HS-27A (cell line): ENCODE measurements at regions not wholly inside any gene's neighbourhood (a gene's known extent, or its start where the extent isn't known, plus 50 kb on each side); places are given as distances from the start of the nearest gene placed in this dataset.
"Not testable (repeated sequence)": the region's sequence is repeated elsewhere in the genome, so short reads cannot be mapped to it uniquely, and the experiment has no call there.

Source experiments
- DNase-seq: peaks from one replicate; pipeline ENCODE4 v3.0.0-alpha.2; 2012; ENCODE audit warnings: low read depth, missing footprints

DNA sequence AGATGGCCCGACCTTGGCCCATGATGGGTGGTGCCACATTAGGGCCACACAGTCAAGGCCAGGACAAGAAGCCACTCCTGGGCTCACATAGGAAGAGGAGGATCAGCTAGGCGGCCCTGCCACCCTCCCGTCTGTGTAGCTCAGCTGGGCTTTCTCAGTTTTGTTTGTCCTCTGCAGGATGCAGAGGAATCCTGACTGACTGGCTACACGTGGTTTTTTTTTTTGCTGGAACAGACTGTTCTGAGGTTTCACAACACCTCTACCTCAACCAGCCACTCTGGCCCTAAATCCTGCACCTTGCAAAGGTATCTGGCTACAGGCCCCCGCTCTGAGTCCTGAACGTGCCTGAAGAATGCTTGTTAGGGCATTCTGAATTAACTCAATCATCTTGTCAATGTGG lies 88.3 kb upstream of the MSX2 start:
- no peak for DNase-seq

DNA sequence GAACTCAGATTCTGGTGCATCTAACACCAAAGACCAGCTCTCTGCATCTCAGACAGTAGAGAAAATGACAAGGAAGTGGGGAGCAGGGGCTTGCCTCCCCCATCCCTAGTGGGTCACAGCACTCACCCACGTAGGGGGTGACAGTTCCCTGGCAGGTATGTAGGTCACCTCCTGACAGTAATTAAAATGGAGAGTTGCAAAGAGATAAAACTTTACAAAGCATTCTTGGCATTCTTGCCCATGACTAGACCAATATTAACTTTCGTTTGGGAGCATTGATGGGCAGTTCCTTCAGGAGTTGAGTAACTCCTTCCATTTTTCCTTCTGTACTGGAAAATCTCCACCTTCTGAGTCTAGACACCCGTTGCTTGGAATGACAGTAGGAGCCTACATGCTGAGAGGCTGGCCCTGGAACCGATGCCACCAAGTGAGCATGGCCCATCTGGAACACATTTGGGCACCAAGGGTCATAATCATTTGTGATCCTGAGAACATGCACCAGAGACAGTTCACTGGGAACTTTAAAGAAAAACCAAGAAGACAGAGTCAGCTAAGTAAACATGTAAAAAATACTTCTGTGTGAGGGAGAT lies 81.5 kb upstream of the MSX2 start:
- DNase-seq, result no peak

DNA sequence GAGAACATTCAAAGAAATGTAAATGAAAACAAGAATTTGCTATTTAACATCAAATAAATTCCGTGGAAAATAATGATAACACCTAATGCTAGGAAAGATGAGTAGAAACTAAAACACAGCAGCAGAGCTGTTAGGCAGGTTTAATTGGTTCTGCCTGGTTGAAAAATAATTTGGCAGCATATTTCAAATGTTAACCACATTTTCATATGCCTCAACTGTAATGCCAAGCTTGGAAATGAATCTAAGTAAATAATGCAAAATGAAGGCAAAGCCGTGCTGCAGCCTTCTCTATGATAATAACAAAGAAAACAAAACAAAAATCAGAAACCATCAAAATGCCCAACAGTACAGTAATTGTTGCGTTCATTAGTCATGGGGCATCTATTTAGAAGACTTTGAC lies 79.9 kb upstream of the MSX2 start:
- DNase-seq, result no peak

DNA sequence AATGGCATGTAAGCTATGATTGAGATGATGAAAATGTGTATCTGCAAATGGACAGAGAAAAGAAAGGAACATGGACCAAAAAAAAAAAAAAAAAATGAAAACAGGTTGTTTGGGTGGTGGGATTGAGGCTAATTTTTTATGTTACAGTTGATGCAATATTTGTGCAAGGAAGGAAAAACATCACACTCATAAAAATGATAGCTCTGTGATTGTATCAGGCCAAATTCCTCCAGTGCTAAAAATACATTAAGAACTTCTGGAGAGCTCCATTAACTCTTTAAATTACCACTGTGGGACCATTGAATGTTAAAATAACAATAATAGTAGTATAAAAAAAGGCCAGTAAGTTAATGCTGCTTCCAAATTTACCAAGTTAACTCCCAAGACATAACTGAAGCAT lies 79.5 kb upstream of the MSX2 start:
- DNase-seq, result no peak

DNA sequence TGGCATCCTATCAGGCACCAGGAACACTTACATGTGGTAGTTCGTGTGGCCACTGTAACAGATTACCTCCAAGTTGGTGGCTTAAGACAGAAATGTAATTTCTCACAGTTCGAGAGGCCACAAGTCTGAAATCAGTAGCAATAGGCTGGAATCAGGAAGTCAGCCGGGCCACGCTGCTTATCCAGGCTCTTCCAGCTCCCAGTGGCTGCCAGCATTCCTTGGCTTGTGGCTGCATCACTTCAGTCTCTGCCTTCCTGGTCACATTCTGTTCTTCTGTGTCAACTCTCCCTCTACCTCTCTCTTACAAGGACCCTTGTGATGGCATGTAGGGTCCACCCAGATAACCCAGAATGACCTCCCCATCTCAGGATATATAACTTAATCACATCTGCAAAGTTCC lies 78.7 kb upstream of the MSX2 start:
- no peak for DNase-seq

DNA sequence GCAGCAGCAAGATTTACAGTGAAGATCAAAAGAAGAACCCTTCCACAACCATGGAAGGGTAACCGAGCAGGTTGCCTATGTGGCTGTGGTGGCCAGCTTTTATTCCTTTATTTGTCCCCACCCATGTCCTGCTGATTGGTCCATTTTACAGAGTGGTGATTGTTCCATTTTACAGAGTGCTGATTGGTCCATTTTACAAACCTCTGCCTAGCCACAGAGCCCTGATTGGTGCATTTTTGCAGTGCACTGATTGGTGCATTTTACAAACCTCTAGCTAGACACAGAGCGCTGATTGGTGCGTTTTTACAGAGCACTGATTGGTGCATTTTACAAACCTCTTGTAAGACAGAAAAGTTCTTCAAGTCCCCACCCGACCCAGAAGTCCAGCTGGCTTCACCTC lies 75.8 kb upstream of the MSX2 start:
- DNase-seq, result not testable (repeated sequence)

DNA sequence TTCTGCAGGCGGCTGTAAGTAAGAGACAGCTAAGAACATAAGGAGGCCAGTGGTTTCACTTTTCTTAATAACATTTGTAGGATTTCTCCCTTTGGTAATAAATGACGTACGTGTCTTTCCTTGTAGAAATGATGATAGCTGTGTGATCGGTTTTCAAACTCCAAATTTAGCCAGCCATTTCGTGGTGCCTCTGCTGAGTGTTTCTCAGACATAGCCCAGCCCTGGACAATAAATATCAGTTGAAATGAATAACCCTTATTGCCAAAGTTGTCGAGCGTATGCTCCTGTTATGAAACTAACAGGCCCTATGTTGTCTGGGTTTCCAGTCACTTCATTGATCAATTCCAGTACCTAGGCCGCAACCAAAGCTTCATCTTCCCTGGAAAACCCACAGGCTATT lies 75.0 kb upstream of the MSX2 start:
- DNase-seq, result no peak

DNA sequence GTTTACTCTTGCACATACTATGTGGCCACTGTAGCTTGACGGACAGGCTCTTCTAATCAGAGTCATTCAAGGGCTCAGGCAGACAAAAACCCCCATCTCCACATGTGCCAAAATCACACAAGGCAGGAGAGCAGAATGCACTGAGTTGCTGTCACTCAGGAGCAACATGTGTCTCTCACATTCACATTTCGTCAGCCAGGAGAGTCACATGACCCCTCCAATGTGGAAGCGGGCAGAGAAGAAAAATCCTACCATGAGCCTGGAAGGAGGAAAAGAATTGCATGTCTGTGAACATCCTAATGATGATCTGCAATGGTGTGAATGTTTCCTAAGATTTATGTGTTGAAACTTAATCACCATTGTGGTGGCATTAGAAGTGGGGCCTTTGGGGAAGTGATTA lies 69.9 kb upstream of the MSX2 start:
- no peak for DNase-seq

DNA sequence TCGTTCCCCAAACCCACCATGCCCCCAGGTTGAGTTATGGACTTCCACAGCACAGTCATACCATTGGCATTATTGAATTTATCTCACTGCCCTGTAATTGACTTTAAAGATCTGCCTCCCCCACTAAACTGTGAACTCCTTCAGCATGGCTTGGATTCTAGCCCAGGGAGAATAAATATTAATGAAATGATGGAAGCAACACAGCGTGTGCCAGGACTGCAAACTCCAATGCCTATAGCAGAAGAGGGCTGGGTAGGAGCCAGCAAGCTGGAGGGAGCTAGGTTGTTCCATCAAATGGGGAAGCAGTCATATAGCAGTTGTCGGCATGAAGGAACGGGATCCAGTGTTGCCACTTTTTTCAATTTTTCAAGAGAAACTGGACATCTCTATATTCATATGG lies 69.0 kb upstream of the MSX2 start:
- no peak for DNase-seq

GRCh38 chr5:174664180-174664850 lies 60.1 kb upstream of the MSX2 start:
- no peak for DNase-seq

DNA sequence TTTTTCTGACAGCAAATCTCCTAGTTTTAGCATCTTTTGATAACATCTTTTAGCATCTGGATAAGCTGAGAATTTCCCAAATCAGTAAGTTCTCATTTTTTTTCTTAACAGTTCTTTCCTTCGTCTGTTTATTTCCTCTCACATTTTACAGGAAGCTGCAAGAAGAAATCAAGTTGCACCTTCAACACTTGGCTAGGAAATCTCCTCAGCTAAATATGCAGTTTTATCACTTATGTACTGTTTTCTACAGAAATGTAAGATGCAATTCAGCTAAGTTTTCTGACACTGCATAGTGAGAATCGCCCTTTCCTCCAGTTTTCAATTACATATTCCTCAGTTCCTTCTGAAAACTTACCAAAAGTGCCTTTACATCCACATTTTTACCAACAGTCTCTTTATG lies 59.0 kb upstream of the MSX2 start:
- no peak for DNase-seq

DNA sequence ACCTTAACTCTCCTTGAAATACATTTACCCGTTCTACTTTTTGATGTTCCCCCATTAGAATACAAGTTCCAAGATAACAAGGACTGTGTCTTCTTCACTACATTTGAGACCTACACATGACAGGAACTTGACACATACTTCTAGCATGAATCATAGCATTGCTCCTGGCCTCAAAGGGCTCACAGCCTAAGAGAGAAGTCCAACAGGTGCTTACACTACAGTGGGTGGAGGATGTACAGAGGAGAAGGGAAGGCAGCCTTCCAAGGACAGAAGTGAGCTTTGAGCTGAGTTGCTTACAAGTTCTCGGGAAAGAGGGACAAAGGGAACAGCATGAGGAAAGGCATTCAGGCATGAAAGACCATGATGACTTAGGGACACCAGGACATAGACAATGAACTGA lies 56.9 kb upstream of the MSX2 start:
- no peak for DNase-seq

DNA sequence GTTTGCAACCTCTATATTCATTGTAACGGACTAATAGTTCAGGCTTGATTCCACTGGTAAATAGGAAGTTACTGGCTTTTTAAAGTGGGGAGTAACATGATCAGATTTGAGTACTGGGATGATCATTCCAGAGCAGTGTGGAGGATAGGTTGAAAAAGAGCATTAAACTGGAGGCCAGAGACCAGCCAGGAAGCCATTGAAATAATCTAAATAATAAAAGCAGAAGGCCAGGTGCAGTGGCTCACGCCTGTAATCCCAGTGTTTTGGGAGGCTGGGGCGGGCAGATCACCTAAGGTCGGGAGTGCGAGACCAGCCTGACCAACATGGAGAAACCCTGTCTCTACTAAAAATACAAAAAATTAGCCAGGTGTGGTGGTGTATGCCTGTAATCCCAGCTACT lies 56.0 kb upstream of the MSX2 start:
- DNase-seq, result no peak
